ENCODE measurements at regions not wholly inside any gene's neighbourhood (a gene's known extent, or its start where the extent isn't known, plus 50 kb on each side); places are given as distances from the start of the nearest gene placed in this dataset.
"Not testable (repeated sequence)": the region's sequence is repeated elsewhere in the genome, so short reads cannot be mapped to it uniquely, and the experiment has no call there.

- H3K36me3 Mint-ChIP-seq (ENCODE audit: low read depth): no peaks in the 10 kb centered on the region
- H3K27me3 Mint-ChIP-seq (ENCODE audit: low read depth, poor library complexity): peaks cover 28% of the 10 kb centered on the region
- H3K4me1 Mint-ChIP-seq: no peaks in the 10 kb centered on the region
- TF ChIP-seq CTCF (IDR thresholded peaks at IDR 0.05): no peak
- H3K27ac Mint-ChIP-seq: no peak overlapping the region
- no peak overlapping the region for H3K4me3 Mint-ChIP-seq
- H3K9me3 Mint-ChIP-seq: no peaks in the 10 kb centered on the region
- no peak for DNase-seq
Measured at GRCh38 chr19:32066056-32066455, 279.4 kb upstream of the ZNF507 start.

- DNase-seq: peak; percentile 22
- H3K9me3 Mint-ChIP-seq: no peaks in the 10 kb centered on the region
- H3K27me3 Mint-ChIP-seq (ENCODE audit: low read depth, poor library complexity): peaks cover 28% of the 10 kb centered on the region
- H3K4me3 Mint-ChIP-seq: no peak overlapping the region
- no peaks in the 10 kb centered on the region for H3K36me3 Mint-ChIP-seq (ENCODE audit: low read depth)
- no peaks in the 10 kb centered on the region for H3K4me1 Mint-ChIP-seq
- TF ChIP-seq CTCF (IDR thresholded peaks at IDR 0.05): no peak
- H3K27ac Mint-ChIP-seq: no peak overlapping the region
Measured at GRCh38 chr19:32067685-32068084, 277.7 kb upstream of the ZNF507 start.

GRCh38 chr19:32068793-32069192 lies 276.6 kb upstream of the ZNF507 start:
- H3K4me1 Mint-ChIP-seq: no peaks in the 10 kb centered on the region
- DNase-seq: no peak
- no peaks in the 10 kb centered on the region for H3K9me3 Mint-ChIP-seq
- TF ChIP-seq CTCF (IDR thresholded peaks at IDR 0.05): no peak
- H3K4me3 Mint-ChIP-seq: no peak overlapping the region
- peaks cover 28% of the 10 kb centered on the region for H3K27me3 Mint-ChIP-seq (ENCODE audit: low read depth, poor library complexity)
- no peaks in the 10 kb centered on the region for H3K36me3 Mint-ChIP-seq (ENCODE audit: low read depth)
- H3K27ac Mint-ChIP-seq: no peak overlapping the region

GRCh38 chr19:32070101-32070500 lies 275.3 kb upstream of the ZNF507 start:
- no peak for DNase-seq
- TF ChIP-seq CTCF (IDR thresholded peaks at IDR 0.05): no peak
- Mint-ChIP-seq H3K36me3 (ENCODE audit: low read depth) (no peaks in the 10 kb centered on the region), H3K9me3 (no peaks in the 10 kb centered on the region), H3K4me1 (no peaks in the 10 kb centered on the region), H3K27ac (no peak overlapping the region), H3K27me3 (ENCODE audit: low read depth, poor library complexity) (peaks cover 23% of the 10 kb centered on the region), H3K4me3 (no peak overlapping the region)

GRCh38 chr19:32082028-32082427 lies 263.4 kb upstream of the ZNF507 start:
- H3K36me3 Mint-ChIP-seq (ENCODE audit: low read depth): no peaks in the 10 kb centered on the region
- H3K27me3 Mint-ChIP-seq (ENCODE audit: low read depth, poor library complexity): peaks cover 12% of the 10 kb centered on the region
- H3K4me1 Mint-ChIP-seq: peaks cover 8% of the 10 kb centered on the region
- H3K4me3 Mint-ChIP-seq: no peak overlapping the region
- no peak for TF ChIP-seq CTCF (IDR thresholded peaks at IDR 0.05)
- DNase-seq: no peak
- H3K27ac Mint-ChIP-seq: peak overlapping the region; percentile 21
- H3K9me3 Mint-ChIP-seq: peaks cover 4% of the 10 kb centered on the region

- Mint-ChIP-seq H3K27me3 (ENCODE audit: low read depth, poor library complexity) (peaks cover 12% of the 10 kb centered on the region), H3K27ac (peak overlapping the region; percentile 0)
- DNase-seq; H3K4me3 Mint-ChIP-seq; H3K9me3 Mint-ChIP-seq; H3K36me3 Mint-ChIP-seq (ENCODE audit: low read depth); H3K4me1 Mint-ChIP-seq: not testable (repeated sequence)
Measured at GRCh38 chr19:32084756-32085363, 260.6 kb upstream of the ZNF507 start.

All from nephron progenitor cell (in vitro differentiated cells).